Liver (tissue), 8 donors: ENCODE measurements at regions not wholly inside any gene's neighbourhood (a gene's known extent, or its start where the extent isn't known, plus 50 kb on each side); places are given as distances from the start of the nearest gene placed in this dataset.

Experiments
- DNase-seq: peaks from one replicate; pipeline ENCODE4 v3.0.0-alpha.2; 2017; ENCODE audit warnings: low spot score
- H3K27ac ChIP-seq, 2 donors: one replicate each; pipeline ENCODE4 v1.7.0; 2013; ENCODE audit warnings: inconsistent platforms in 2 of 2, low read length in 2 of 2, control low read depth in 1 of 2, low read depth in 1 of 2, mild to moderate bottlenecking in 1 of 2
- H3K27me3 ChIP-seq, 4 donors: one replicate each; pipeline versions ENCODE4 v1.6.1 to v1.7.0; 2013; ENCODE audit warnings: low read length in 3 of 4, inconsistent platforms in 1 of 4, mild to moderate bottlenecking in 1 of 4, moderate library complexity in 1 of 4; ENCODE audit not compliant: control insufficient read depth in 4 of 4, insufficient read depth in 4 of 4
- H3K36me3 ChIP-seq, 4 donors: one replicate each; pipeline versions ENCODE4 v1.6.1 to v1.7.0; 2013; ENCODE audit warnings: low read length in 3 of 4, mild to moderate bottlenecking in 3 of 4, low read depth in 1 of 4, moderate library complexity in 1 of 4; ENCODE audit not compliant: control insufficient read depth in 4 of 4, insufficient read depth in 3 of 4
- H3K4me1 ChIP-seq, 4 donors: one replicate each; pipeline versions ENCODE4 v1.6.1 to v1.7.0; 2013; ENCODE audit warnings: low read length in 3 of 4, mild to moderate bottlenecking in 3 of 4, moderate library complexity in 1 of 4; ENCODE audit not compliant: control insufficient read depth in 4 of 4, insufficient read depth in 4 of 4
- H3K4me3 ChIP-seq, 3 donors: one replicate each; pipeline versions ENCODE4 v1.6.1 to v1.7.0; 2013; ENCODE audit warnings: low read length in 3 of 3, control low read depth in 1 of 3, low read depth in 1 of 3, mild to moderate bottlenecking in 1 of 3
- H3K9ac ChIP-seq, 2 donors: one replicate each; pipeline ENCODE4 v1.7.0; 2013; ENCODE audit warnings: low read length in 2 of 2, mild to moderate bottlenecking in 2 of 2, moderate library complexity in 2 of 2, control low read depth in 1 of 2, low read depth in 1 of 2
- H3K9me3 ChIP-seq, 4 donors: one replicate each; pipeline versions ENCODE4 v1.6.1 to v1.7.0; 2013; ENCODE audit warnings: low read length in 3 of 4; ENCODE audit not compliant: control insufficient read depth in 4 of 4
- ATF3 ChIP-seq: IDR thresholded peaks from 2 replicates; pipeline ENCODE4 v1.6.1; 2016; ENCODE audit warnings: antibody characterized with exemption
- CTCF ChIP-seq: fragments of 150-350 bp; IDR thresholded peaks from 2 replicates; pipeline ENCODE4 v1.5.1; 2017; ENCODE audit warnings: improper control_type of control experiment, low read depth, low read length; ENCODE audit not compliant: missing input control
- EGR1 ChIP-seq, 2 donors: IDR thresholded peaks; 2 replicates each; pipeline ENCODE4 v1.6.1; 2016 to 2018; ENCODE audit warnings: antibody characterized with exemption in 2 of 2, low read depth in 2 of 2
- FOXA1 ChIP-seq: IDR thresholded peaks from 2 replicates; pipeline ENCODE4 v1.6.1; 2016; ENCODE audit warnings: antibody characterized with exemption
- FOXA2 ChIP-seq: IDR thresholded peaks from 2 replicates; pipeline ENCODE4 v1.6.1; 2016; ENCODE audit warnings: antibody characterized with exemption
- GABPA ChIP-seq, 2 donors: IDR thresholded peaks in 1 of 2; conservative IDR thresholded peaks in 1 of 2; 2 replicates each; pipeline ENCODE4 v1.6.1; 2016; ENCODE audit warnings: antibody characterized with exemption in 2 of 2, mild to moderate bottlenecking in 1 of 2, moderate library complexity in 1 of 2
- HNF4A ChIP-seq, 2 donors: conservative IDR thresholded peaks; 2 replicates each; pipeline ENCODE4 v1.6.1; 2016; ENCODE audit warnings: antibody characterized with exemption in 2 of 2, mild to moderate bottlenecking in 2 of 2
- JUND ChIP-seq, 2 donors: IDR thresholded peaks; 2 replicates each; pipeline ENCODE4 v1.6.1; 2016; ENCODE audit warnings: antibody characterized with exemption in 2 of 2
- MAX ChIP-seq: IDR thresholded peaks from 2 replicates; pipeline ENCODE4 v1.6.1; 2016; ENCODE audit warnings: antibody characterized with exemption
- NR2F2 ChIP-seq: IDR thresholded peaks from 2 replicates; pipeline ENCODE4 v1.6.1; 2016; ENCODE audit warnings: antibody characterized with exemption
- REST ChIP-seq: IDR thresholded peaks from 2 replicates; pipeline ENCODE4 v1.6.1; 2016; ENCODE audit warnings: antibody characterized with exemption, mild to moderate bottlenecking
- SP1 ChIP-seq: IDR thresholded peaks from 2 replicates; pipeline ENCODE4 v1.6.1; 2018; ENCODE audit warnings: antibody characterized with exemption, mild to moderate bottlenecking
- TAF1 ChIP-seq: conservative IDR thresholded peaks from 2 replicates; pipeline ENCODE4 v1.6.1; 2016; ENCODE audit warnings: antibody characterized with exemption, mild to moderate bottlenecking
- ZBTB33 ChIP-seq: IDR thresholded peaks from 2 replicates; pipeline ENCODE4 v1.6.1; 2016; ENCODE audit warnings: antibody characterized with exemption
- WGBS: extraction: QIAGEN DNeasy Blood & Tissue Kit; methylation state at CpG from one replicate; pipeline ENCODE4 v1.1.7; 2013; 5-methylcytosine and 5-hydroxymethylcytosine counted together
- donor health status: healthy.
- donor health status: healthy.
- donor health status: healthy.
- donor health status: healthy.
- donor health status: healthy.

- Histone ChIP-seq H3K36me3 (no peaks in the 10 kb centered on the region), H3K4me3 (no peak overlapping the region), H3K9ac (peak overlapping the region in 1 of 2 donors; percentile 13), H3K4me1 (peaks cover 0 to 8% (median 2%) of the 10 kb centered on the region in 4 donors), H3K27ac (no peak overlapping the region), H3K27me3 (no peaks in the 10 kb centered on the region), H3K9me3 (no peaks in the 10 kb centered on the region)
- 18% methylated on average over 17 of the region's 17 CpGs for WGBS
- TF ChIP-seq REST = no peak
- TF ChIP-seq NR2F2 = no peak
- TF ChIP-seq EGR1 (IDR thresholded peaks at IDR 0.05; ENCODE audit: low read depth in 2 of 2) = no peak
- TF ChIP-seq CTCF = no peak
- no peak for TF ChIP-seq GABPA (IDR thresholded peaks at IDR 0.05 in 1 of 2, conservative IDR thresholded peaks at IDR 0.05 in 1 of 2)
- TF ChIP-seq FOXA2 = no peak
- no peak for TF ChIP-seq ATF3
- no peak for TF ChIP-seq HNF4A (conservative IDR thresholded peaks at IDR 0.05)
- DNase-seq = peak; percentile 35
These were observed 128.9 kb downstream of the MTPAP start for GRCh38 chr10:30219971-30220751.

- H3K27me3 ChIP-seq = no peaks in the 10 kb centered on the region
- TF ChIP-seq REST = no peak
- TF ChIP-seq SP1 = no peak
- no peak for TF ChIP-seq EGR1 (IDR thresholded peaks at IDR 0.05; ENCODE audit: low read depth in 2 of 2)
- no peak for TF ChIP-seq HNF4A (conservative IDR thresholded peaks at IDR 0.05)
- no peak for TF ChIP-seq ZBTB33
- TF ChIP-seq JUND (IDR thresholded peaks at IDR 0.05) = no peak
- no peak for TF ChIP-seq FOXA2
- TF ChIP-seq NR2F2 = no peak
- TF ChIP-seq FOXA1 = no peak
- no peak for TF ChIP-seq MAX
- no peak for TF ChIP-seq TAF1
- peaks cover 0 to 8% (median 2%) of the 10 kb centered on the region in 4 donors for H3K4me1 ChIP-seq
- H3K4me3 ChIP-seq = no peak overlapping the region
- DNase-seq = no peak
- H3K36me3 ChIP-seq = no peaks in the 10 kb centered on the region
- H3K9me3 ChIP-seq = no peaks in the 10 kb centered on the region
- H3K9ac ChIP-seq = no peak overlapping the region
- 89% methylated on average over 4 of the region's 4 CpGs for WGBS
- H3K27ac ChIP-seq = no peak overlapping the region
These were observed 132.3 kb downstream of the MTPAP start for GRCh38 chr10:30216821-30217220.
